HG03060 (cell line): ENCODE measurements at regions not wholly inside any gene's neighbourhood (a gene's known extent, or its start where the extent isn't known, plus 50 kb on each side); places are given as distances from the start of the nearest gene placed in this dataset.
"Not testable (repeated sequence)": the region's sequence is repeated elsewhere in the genome, so short reads cannot be mapped to it uniquely, and the experiment has no call there.

Experiments used
- ATAC-seq: cut with Tn5 transposase; IDR thresholded peaks from one replicate; pipeline ENCODE4 v1.9.1; 2021; ENCODE audit warnings: low read depth, moderate number of reproducible peaks; ENCODE audit not compliant: unreplicated experiment

DNA sequence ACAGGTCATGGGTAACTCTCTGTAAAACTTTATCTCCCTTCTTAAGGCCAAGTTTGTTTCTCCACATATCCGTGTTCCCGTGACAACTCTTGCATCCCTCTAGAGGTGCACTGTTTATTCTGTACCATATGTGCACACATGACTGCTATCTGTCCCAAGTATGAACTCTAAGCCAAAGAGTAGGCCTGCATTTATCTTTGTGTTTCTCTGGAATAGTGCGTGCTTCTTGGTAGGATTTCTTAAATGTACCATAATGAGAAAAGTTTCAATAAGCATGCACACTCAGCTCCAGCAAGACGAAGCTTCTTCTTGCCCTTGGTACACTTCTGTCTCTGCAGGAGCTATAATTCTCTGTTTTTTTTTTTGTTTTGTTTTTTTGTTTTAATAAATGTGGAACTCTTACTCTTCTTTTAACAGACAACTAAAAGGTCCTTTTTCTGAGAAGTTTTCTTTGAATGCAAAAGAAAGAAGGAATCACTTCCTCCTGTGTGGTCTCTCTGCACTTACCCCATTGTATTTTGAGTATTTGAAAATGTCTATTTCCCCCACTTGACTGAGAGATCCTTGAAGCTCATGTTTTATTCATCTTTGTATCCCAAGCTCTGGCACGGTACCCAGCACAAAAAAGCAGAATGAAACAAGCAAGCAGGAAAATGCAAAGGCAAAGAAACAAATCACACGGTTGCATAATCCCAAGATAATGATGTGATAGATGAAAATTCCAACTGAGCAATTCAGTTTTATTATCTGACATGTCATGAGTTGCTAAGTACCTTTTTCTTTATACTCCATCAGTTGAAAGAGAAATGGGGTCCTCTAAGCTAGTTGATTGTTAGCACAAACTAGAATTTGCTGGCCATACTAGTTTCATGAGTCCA lies 521.9 kb upstream of the BOD1L1 start:
- ATAC-seq, result no peak

DNA sequence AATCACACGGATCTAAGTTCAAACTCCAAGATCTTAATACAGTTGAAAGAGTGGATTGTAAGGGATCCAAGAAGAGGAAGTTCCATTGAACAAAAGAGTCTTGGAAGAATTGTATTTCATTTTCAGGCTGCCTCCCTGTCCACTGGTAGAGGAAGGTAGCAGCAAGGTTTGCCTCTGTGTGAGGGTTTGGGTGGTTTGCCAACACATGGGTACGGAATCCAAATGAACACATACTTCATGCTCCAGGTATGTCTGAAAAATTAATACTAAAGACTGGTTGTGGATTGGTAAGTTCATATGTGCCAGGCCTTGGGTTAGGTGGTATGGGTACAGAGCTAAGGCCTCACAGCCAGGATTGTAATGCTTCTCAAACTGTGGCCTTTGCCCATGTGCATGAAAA lies 523.6 kb upstream of the BOD1L1 start:
- ATAC-seq, result no peak

DNA sequence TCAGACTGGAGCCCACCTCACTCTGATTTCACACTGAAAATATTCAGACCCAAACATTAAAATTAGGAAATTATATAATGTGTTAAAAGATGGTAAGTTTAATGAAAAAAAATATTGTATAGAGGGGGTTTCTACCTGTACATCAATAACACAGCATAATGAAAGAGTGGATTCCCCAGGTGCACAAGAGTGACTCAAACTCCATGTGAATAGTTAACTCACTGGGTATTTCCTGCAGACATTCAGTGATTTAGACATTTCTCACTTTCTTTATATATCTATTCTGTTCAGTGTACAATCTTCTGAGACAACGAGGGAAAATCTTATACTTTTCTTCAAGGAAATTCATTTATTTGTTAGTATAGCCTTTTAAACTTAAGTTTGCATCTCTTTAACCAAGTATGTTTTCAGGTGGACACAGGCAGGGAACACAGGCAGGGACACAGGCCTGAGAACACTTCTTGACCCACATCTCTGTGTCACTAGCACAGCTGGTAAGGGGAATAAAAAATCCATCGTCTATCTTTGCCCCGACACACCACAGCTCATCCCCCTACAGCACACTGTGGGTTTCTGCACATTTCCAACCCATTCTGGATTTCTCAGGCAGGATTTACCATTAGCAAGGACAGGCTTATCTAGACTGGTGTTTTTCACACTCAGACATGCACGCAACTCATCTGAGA lies 525.5 kb upstream of the BOD1L1 start:
- peak; percentile 59 for ATAC-seq

DNA sequence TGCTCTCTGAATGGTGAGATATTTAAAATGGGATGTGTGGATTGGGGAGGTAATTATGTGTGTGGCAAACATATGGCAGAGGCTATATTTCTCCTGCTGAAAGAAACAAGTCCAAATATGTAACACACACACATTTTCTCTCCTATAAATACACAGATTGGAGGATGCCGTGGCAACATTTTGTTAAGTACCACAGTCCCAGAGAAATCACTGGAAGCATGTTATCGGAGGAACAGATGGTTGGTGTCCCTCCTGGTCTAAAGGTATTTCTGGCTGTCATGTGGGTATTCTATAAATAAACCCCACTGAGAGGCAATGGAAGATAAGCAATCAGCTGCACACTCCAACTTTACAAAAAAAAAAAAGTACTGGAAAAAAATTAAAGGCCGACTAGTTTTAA lies 528.3 kb upstream of the BOD1L1 start:
- ATAC-seq, result no peak

DNA sequence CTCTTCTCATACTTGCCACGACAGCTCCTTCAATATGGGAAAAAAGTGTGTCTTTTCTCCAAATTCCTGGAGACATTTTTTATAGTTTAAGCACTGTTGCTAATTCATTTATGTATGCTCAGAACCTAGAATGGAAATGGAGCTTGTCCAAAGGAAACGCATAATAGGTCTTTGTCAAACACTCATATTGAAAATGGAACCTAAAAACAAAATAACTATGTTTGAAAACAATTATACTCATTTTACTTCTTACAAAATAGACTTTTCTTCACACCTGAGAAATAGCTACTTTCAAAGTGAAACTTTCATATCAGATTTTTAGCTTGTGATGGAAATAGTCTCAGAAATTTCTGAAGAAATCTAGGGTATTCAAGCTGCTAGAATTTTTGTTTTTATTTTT lies 529.7 kb upstream of the BOD1L1 start:
- no peak for ATAC-seq

DNA sequence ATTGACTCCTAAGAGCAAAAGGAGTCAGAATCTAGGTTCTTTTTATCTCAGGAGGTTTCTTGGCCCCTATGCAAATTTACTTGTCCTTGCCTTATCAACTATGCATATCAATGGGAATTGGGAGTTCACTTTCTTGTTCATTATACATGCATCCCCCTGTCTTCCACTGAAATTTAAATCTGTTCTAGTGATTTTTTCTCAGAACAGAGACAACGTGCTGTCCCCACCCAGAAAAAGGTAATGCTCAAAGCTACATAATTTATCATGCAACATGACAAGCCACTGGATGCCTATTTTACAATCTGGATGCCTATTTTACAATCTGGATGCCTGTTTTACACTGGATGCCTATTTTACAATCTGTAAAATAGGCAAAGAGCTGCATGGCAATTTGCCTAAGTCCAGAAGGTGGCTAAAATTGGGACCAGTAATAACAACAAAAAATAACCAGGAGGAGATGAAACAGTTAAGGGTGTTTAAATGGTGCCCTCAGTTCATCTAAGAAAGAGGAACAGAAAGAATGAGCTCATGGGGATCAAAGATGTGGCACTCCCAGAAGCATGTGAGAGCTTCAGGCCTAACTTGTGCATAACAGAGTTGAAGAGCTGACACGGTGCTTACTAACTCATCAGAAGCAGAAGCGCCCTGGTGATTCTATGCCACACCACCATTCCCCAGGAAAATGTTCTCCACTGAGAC lies 537.8 kb upstream of the BOD1L1 start:
- ATAC-seq, result peak; percentile 98

DNA sequence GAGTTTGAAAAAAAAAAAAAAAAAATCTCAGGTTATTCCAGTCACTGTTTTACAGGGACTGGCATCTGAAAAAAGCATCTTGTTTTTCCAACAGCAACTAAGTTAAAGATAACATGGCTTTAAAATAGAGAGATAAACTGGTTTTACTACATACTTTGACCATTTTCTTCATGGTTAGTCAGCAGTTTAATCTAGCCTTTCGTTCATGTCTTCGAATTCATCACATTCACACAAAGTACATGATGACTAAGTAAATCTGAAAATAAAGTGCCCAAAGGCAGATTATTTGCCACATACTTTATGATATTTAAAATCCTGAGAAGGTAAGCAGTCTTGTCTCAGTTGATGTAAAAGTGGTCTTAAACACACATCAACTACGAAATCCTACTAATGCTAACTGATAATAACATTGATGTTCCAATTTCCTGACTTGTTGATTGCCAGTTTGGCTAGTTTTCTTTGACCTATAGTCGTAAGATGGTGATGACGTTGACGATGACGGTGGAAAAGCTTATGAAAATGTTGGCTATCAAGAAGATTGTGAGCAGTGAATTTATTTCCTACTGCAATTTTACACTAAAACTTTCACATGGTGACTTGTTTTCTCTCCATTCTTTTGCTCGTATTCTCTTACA lies 540.5 kb upstream of the BOD1L1 start:
- ATAC-seq, result no peak

DNA sequence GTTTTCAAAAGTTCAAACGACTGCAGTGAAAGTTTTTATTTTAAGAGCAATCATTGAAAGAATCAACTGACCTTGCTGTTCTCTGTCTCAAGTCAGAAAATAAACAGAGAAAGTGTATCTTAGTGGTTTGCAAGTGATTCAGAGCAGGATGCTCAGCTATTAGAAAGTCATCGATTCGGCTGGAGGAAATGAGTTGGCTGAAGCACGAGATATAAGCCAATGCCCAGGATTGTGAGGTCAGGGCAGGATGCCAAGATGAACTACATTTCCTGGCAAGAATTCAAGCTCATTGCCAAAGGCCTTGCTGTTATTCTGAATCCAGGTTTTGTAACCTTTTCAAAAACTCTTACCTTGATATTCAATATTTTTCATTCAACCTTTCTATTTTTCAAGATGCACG lies 541.4 kb upstream of the BOD1L1 start:
- ATAC-seq, result peak; percentile 61

DNA sequence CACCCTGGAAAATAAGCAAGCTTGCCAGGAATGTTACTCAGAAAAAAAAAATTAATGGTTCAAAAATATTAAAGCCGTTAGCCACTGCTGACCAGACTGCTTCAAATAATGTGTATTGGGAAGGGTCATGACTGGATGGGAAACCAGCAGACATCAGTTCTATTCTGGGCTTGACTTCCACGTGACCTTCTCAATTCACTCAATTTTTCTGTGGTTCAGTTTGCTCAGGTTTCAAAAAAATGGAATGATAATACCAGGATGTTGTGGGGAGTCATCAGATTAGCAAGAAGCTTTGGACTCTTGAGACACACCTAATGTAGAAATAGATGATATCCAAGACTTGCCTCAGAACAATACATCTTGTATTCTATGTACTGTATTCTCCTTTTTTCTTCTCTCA lies 541.9 kb upstream of the BOD1L1 start:
- no peak for ATAC-seq

DNA sequence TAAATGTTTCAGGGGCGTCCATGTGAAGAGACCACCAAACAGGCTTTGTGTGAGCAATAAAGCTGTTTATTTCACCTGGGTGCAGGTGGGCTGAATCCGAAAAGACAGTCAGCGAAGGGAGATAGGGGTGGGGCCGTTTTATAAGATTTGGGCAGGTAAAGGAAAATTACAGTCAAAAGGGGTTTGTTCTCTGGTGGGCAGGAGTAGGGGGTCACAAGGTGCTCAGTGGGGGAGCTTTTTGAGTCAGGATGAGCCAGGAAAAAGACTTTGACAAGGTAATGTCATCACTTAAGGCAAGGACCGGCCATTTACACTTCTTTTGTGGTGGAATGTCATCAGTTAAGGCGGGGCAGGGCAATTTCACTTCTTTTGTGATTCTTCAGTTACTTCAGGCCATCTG lies 542.4 kb upstream of the BOD1L1 start:
- ATAC-seq, result not testable (repeated sequence)

DNA sequence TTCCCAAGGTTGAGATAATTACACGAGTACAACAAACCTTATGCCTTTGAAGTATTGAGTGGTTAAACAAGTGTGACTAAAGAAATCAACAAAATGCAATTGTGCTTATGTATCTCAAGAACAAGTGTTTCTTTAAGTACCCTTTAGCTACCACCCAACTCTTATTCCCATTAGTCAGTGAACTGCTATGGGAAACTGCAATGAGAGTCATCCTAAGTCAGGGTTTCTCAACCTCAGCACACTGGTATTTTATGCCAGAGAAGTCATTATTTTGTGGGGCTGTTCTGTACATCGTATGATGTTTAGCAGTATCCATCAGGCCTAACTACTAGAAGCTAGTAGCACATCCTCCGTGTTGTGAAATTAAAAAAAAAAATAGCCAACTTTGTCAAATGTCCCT lies 549.1 kb upstream of the BOD1L1 start:
- no peak for ATAC-seq

DNA sequence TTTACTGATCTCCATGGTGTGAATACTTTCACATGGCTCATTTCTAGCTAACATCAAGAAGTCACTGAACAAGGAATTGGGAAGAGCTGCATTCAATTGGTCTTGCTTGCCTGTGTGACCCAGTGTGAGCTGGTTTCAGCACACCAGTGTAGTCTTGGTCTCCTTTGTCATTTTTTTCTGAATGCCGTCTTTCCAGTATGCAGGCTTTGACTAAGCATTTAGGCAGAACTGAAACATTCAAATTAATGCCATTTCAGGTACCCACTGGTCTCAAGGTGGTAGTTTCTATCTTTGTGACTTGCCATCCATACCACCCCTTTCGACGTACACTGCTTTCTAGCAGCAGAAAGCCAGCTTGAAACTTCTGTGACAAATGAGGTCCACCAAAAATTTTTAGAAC lies 550.5 kb upstream of the BOD1L1 start:
- peak; percentile 92 for ATAC-seq

DNA sequence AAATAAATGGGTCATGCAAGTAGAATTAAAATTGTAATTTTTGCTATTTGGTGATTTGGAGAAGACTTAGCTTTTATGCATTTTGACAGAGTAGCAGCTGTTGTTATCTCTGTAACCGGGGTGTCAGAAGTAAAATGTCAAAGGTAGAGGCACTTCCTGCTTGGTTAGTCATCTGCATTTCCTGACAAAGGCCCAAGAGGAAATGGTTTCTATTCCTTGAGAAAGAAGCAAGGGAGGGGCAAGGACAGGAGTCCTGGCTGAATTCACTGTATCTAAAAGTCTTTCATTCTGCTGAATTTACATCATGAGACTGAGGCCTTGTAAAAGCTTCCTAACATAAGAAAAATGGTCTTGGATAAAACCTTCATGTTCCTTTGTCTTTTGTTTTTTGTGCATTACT lies 550.9 kb upstream of the BOD1L1 start:
- ATAC-seq, result peak; percentile 48

DNA sequence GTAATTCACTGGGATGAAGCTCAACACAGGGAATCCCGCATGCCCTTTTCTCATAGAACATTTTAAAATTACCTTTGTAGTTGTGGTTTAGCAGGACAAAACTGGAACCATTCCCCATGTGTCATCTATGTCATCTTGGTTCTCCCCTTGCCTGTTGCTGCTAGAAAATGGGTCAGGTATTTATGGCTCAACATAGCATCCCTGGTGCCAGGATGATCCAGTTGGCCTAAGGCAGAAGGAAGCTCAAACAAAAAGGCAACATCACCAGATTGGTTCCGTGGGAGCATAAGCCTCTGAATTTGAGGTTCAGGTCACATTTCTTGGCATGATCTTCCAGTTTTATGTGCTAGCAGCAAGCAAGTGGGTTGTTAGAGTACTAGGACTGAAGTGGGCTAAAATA lies 552.6 kb upstream of the BOD1L1 start:
- no peak for ATAC-seq

DNA sequence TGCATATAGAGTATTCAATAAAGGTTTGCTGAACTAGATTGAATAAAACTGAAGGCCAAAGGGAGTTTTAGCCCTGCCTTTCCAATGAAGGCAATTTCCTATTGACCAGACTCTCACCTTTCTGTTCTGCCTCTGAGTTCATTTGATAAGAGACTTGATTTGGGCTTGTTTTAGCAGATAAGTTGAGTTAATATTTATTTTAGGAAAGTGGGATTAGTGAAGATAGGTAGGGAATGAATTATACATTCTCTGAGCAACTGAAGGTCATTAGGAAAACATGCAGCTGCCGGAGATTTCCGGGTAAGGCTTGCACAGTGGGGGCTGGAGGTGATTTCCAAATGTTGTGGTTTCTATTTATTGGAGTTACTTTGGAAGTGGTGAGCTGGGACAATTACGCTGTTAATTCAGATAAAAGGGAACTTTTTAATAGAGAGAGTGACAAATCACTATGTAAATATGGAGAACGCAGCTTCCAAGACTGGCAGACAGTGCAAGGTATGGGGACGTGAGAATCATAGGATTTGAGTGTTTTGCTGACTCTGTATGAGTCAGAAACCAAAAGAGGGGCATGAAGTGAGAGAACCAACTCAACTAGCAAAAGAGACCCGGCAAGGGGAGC lies 553.6 kb upstream of the BOD1L1 start:
- no peak for ATAC-seq

DNA sequence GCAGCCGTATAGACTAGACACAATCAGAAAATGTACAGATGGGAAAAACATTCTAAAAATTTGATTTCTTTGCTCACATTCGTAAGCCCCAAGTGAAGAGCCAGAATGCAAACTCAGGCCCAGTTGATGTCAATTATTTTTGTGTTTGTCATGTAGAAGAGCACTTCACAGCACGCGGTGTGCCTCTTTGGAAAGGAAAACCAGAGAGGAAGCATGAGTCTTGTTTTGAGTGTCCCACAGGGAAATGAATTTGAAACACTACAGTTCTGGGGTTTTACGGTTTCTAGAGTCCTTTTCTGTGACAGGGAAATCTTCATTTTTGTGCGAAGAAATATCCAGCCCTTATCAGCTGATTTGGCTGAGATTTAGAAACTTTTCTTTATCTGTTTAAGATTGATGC lies 554.6 kb upstream of the BOD1L1 start:
- ATAC-seq, result no peak

DNA sequence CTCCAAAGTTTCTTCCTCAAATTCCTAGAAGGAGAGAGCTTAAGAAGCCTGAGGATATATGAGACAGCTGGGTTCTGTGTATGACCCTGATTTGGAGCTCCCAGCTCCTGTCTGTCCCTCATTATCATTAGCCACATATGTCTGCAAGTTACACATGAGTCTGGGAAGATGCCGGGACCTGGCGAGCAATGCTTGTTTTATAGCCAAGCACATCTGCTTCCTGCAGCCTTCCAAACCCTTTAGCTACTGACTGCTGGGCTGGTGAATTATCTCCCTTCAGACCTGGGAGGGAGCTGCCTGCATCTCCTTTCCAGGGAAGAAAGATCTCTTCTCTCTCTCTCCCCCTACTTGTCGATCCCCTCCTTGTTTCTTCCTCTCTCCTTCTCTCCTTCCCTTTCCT lies 556.7 kb upstream of the BOD1L1 start:
- ATAC-seq, result no peak

DNA sequence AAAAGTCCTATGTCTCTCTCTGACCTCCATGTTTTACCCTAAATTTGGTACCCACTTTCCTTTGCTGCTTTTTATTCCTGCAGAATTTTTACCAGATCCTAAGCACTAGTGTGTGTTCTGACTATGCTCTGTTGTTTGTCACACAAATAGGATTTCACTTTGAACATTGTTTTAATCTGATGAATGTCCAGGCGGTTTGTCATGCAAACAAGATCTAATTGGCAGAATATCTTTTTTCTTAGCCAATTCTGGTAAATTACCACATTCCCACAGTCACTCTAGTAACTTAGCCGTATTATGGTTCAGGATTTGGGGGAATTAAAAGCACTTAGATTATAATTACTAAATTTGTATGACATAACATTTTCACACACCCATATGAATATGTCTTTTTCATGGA lies 557.2 kb upstream of the BOD1L1 start:
- no peak for ATAC-seq

DNA sequence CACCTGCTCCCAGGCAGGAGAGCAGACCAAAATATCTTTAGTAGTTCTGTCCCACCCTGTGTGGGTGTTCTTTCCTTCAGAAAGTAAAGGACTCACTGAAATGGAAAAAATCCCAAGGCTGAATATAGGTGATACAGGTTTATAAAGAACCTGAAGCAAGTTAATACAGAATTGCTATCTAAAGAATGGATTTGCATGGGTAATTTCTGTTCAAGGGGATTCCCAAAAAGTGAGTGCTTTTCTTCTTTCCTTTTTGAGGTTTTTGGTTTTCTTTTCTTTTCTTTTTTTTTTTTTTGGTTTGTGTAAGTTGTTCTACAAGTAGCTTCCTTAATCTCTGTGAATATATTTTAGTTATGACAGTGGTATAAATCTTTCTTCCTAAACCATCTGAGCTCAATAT lies 560.7 kb upstream of the BOD1L1 start:
- ATAC-seq, result no peak

DNA sequence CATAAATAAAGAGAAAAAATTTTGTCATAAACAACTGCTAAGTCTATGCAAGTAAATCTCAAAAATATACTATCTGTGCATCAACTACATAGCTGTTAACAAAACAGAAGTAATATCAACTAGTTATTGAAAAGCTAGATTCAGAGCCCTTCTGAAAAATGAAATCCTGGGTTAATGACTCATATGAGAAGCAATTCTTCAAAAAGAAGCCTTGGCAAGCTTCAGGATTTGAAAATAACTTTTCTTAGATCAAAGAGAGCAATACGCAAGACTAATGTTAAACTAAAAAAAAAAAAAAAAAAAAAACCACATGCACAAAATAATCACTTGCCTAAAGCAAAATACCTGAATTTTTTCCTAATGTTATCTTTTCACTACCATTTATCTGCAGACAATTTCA lies 566.1 kb upstream of the BOD1L1 start:
- ATAC-seq, result no peak

DNA sequence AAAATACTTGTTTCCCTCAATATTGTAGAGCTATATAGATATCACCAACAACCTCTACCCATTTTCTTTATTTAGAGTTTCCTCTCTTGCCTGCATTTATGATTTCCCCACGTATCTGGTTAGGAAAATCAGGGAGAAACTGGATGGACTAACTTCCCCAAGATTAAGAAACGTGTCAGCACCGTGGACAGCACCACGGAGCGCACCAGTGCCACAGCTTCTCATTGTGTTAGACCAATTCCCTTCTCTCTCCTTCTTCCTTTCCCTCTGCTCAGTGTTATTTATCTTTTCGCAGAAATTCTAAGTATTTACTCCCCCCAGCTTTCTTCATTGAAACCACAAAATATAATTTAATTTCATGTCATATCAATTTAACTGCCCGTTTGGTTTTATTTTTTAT lies 568.6 kb upstream of the BOD1L1 start:
- ATAC-seq, result no peak
